Activated naive CD4-positive, alpha-beta T cell treated with anti-CD3 and anti-CD28 coated beads for 36 hours (primary cell): ENCODE measurements at regions not wholly inside any gene's neighbourhood (a gene's known extent, or its start where the extent isn't known, plus 50 kb on each side); places are given as distances from the start of the nearest gene placed in this dataset.
A peak's percentile ranks its signal among the peaks of the same experiment; 100 is the strongest.
"Not testable (repeated sequence)": the region's sequence is repeated elsewhere in the genome, so short reads cannot be mapped to it uniquely, and the experiment has no call there.

ENCODE experiments used
- CTCF ChIA-PET: fragments of 350-600 bp; sonication (Branson Sonifier 250); formaldehyde crosslinking; loops from one replicate; lab custom pipeline; 2021; ENCODE audit warnings: antibody characterized with exemption; lab: Charles Lee
- DNase-seq: peaks from one replicate; pipeline ENCODE4 v3.0.0-alpha.2; 2020
- H3K27ac Mint-ChIP-seq: one replicate; pipeline ENCODE4 v1.8.0; 2021; ENCODE audit warnings: mild to moderate bottlenecking, mixed read lengths
- H3K27me3 Mint-ChIP-seq: one replicate; pipeline ENCODE4 v1.8.0; 2021; ENCODE audit warnings: low read depth, mixed read lengths
- H3K36me3 Mint-ChIP-seq: one replicate; pipeline ENCODE4 v1.8.0; 2021; ENCODE audit warnings: low read depth, mixed read lengths
- H3K4me1 Mint-ChIP-seq: one replicate; pipeline ENCODE4 v1.8.0; 2021; ENCODE audit warnings: low read depth, mixed read lengths
- H3K4me3 Mint-ChIP-seq: one replicate; pipeline ENCODE4 v1.8.0; 2021; ENCODE audit warnings: mild to moderate bottlenecking, moderate library complexity, mixed read lengths
- H3K9me3 Mint-ChIP-seq: one replicate; pipeline ENCODE4 v1.8.0; 2021; ENCODE audit warnings: mixed read lengths
- intact Hi-C: fragments of 100-400 bp; cut with micrococcal nuclease; formaldehyde crosslinking; loops from one replicate; pipeline ENCODE4 v1.15.1; 2023

- Mint-ChIP-seq H3K27me3 (peaks cover 2% of the 10 kb centered on the region), H3K4me1 (peaks cover 1% of the 10 kb centered on the region), H3K27ac (peak overlapping the region; percentile 98), H3K36me3 (no peaks in the 10 kb centered on the region), H3K9me3 (no peaks in the 10 kb centered on the region), H3K4me3 (peak overlapping the region; percentile 90)
- no peak for DNase-seq
- intact Hi-C loops = loop anchor here (1.0 to 10.0 kb wide), 5 partner anchors 368 to 834 kb away; partner anchors contain the start of genes KANTR and MAGED1
- CTCF ChIA-PET = interaction anchor here (1.0 kb wide), 2 partner anchors 619 to 653 kb away, joined by 3 read pairs; no protein-coding TSS in a partner anchor
Measured at GRCh38 chrX:52261125-52261462, 76.4 kb downstream of the MAGED4 start.

- Mint-ChIP-seq H3K4me1 (peaks cover 1% of the 10 kb centered on the region), H3K36me3 (no peaks in the 10 kb centered on the region), H3K4me3 (peak overlapping the region; percentile 90), H3K9me3 (no peaks in the 10 kb centered on the region), H3K27me3 (peaks cover 2% of the 10 kb centered on the region), H3K27ac (peak overlapping the region; percentile 98)
- DNase-seq = peak; percentile 91
- intact Hi-C loops = loop anchor here (1.0 to 10.0 kb wide), 5 partner anchors 369 to 833 kb away; partner anchors contain the start of genes KANTR and MAGED1
- CTCF ChIA-PET = interaction anchor here (0.6 to 1.2 kb wide), 4 partner anchors 456 to 1566 kb away, joined by 3 to 4 read pairs (median 3); no protein-coding TSS in a partner anchor
Measured at GRCh38 chrX:52261463-52262194, 76.9 kb downstream of the MAGED4 start.

GRCh38 chrX:52262195-52262546 is 77.5 kb downstream of the MAGED4 start:
- Mint-ChIP-seq H3K36me3 (no peaks in the 10 kb centered on the region), H3K9me3 (no peaks in the 10 kb centered on the region), H3K27ac (peak overlapping the region; percentile 98), H3K27me3 (peaks cover 2% of the 10 kb centered on the region), H3K4me3 (peak overlapping the region; percentile 90), H3K4me1 (peaks cover 1% of the 10 kb centered on the region)
- CTCF ChIA-PET = interaction anchor here (0.6 to 1.2 kb wide), 4 partner anchors 457 to 1567 kb away, joined by 3 to 4 read pairs (median 3); no protein-coding TSS in a partner anchor
- peak; percentile 4 for DNase-seq
- intact Hi-C loops = loop anchor here (5.0 to 10.0 kb wide), 3 partner anchors 460 to 833 kb away; partner anchors contain the start of gene KANTR

GRCh38 chrX:52263417-52263816 is 78.7 kb downstream of the MAGED4 start:
- CTCF ChIA-PET = no interaction called here
- no peaks in the 10 kb centered on the region for H3K9me3 Mint-ChIP-seq
- peaks cover 1% of the 10 kb centered on the region for H3K4me1 Mint-ChIP-seq
- H3K4me3 Mint-ChIP-seq = no peak overlapping the region
- H3K36me3 Mint-ChIP-seq = no peaks in the 10 kb centered on the region
- no peaks in the 10 kb centered on the region for H3K27me3 Mint-ChIP-seq
- no peak overlapping the region for H3K27ac Mint-ChIP-seq
- intact Hi-C loops = loop anchor here (5.0 to 10.0 kb wide), 3 partner anchors 461 to 831 kb away; partner anchors contain the start of gene KANTR
- no peak for DNase-seq

GRCh38 chrX:52265713-52266112 is 81.0 kb downstream of the MAGED4 start:
- CTCF ChIA-PET = no interaction called here
- Mint-ChIP-seq H3K27ac (no peak overlapping the region), H3K4me3 (no peak overlapping the region), H3K9me3 (no peaks in the 10 kb centered on the region), H3K36me3 (no peaks in the 10 kb centered on the region), H3K27me3 (no peaks in the 10 kb centered on the region), H3K4me1 (peaks cover 1% of the 10 kb centered on the region)
- intact Hi-C loops = loop anchor here (10.0 kb wide), 1 partner anchor 829 kb away; the partner anchor contains the start of gene KANTR
- DNase-seq = no peak

- H3K4me1 Mint-ChIP-seq, H3K9me3 Mint-ChIP-seq, H3K36me3 Mint-ChIP-seq, H3K4me3 Mint-ChIP-seq, H3K27me3 Mint-ChIP-seq, H3K27ac Mint-ChIP-seq, CTCF ChIA-PET, DNase-seq: not testable (repeated sequence)
- intact Hi-C loops = loop anchor here (10.0 kb wide), 1 partner anchor 826 kb away; the partner anchor contains the start of gene KANTR
Measured at GRCh38 chrX:52268502-52268901, 83.8 kb downstream of the MAGED4 start.

GRCh38 chrX:52270453-52271116 is 85.9 kb downstream of the MAGED4 start:
- no peak overlapping the region for H3K4me3 Mint-ChIP-seq
- no peak overlapping the region for H3K27ac Mint-ChIP-seq
- no peaks in the 10 kb centered on the region for H3K36me3 Mint-ChIP-seq
- peaks cover 5% of the 10 kb centered on the region for H3K27me3 Mint-ChIP-seq
- DNase-seq = no peak
- no peaks in the 10 kb centered on the region for H3K4me1 Mint-ChIP-seq
- intact Hi-C loops = no loop called here
- no peaks in the 10 kb centered on the region for H3K9me3 Mint-ChIP-seq
- CTCF ChIA-PET = no interaction called here

- Mint-ChIP-seq H3K9me3 (no peaks in the 10 kb centered on the region), H3K36me3 (no peaks in the 10 kb centered on the region), H3K4me3 (no peak overlapping the region), H3K27me3 (peaks cover 5% of the 10 kb centered on the region), H3K27ac (no peak overlapping the region), H3K4me1 (no peaks in the 10 kb centered on the region)
- CTCF ChIA-PET = no interaction called here
- intact Hi-C loops = no loop called here
- DNase-seq = no peak
Measured at GRCh38 chrX:52271206-52271605, 86.5 kb downstream of the MAGED4 start.

GRCh38 chrX:52277666-52278065 is 91.2 kb upstream of the XAGE2 start:
- Mint-ChIP-seq H3K27me3 (peaks cover 3% of the 10 kb centered on the region), H3K36me3 (no peaks in the 10 kb centered on the region), H3K27ac (no peak overlapping the region), H3K4me1 (no peaks in the 10 kb centered on the region), H3K4me3 (no peak overlapping the region), H3K9me3 (peaks cover 2% of the 10 kb centered on the region)
- CTCF ChIA-PET = no interaction called here
- no peak for DNase-seq
- intact Hi-C loops = no loop called here

GRCh38 chrX:52280812-52281211 is 88.0 kb upstream of the XAGE2 start:
- intact Hi-C loops = no loop called here
- H3K36me3 Mint-ChIP-seq = no peaks in the 10 kb centered on the region
- CTCF ChIA-PET = no interaction called here
- no peak overlapping the region for H3K4me3 Mint-ChIP-seq
- peaks cover 2% of the 10 kb centered on the region for H3K9me3 Mint-ChIP-seq
- no peak for DNase-seq
- no peaks in the 10 kb centered on the region for H3K4me1 Mint-ChIP-seq
- H3K27me3 Mint-ChIP-seq = no peaks in the 10 kb centered on the region
- no peak overlapping the region for H3K27ac Mint-ChIP-seq

- Mint-ChIP-seq H3K4me3 (no peak overlapping the region), H3K27me3 (no peaks in the 10 kb centered on the region), H3K27ac (no peak overlapping the region), H3K4me1 (no peaks in the 10 kb centered on the region), H3K36me3 (no peaks in the 10 kb centered on the region), H3K9me3 (peaks cover 5% of the 10 kb centered on the region)
- CTCF ChIA-PET = no interaction called here
- no peak for DNase-seq
- intact Hi-C loops = no loop called here
Measured at GRCh38 chrX:52284865-52285264, 84.0 kb upstream of the XAGE2 start.

GRCh38 chrX:52298968-52299367 is 69.9 kb upstream of the XAGE2 start:
- H3K9me3 Mint-ChIP-seq, intact Hi-C loops, H3K36me3 Mint-ChIP-seq, H3K4me3 Mint-ChIP-seq, DNase-seq, H3K27ac Mint-ChIP-seq, H3K4me1 Mint-ChIP-seq, H3K27me3 Mint-ChIP-seq, CTCF ChIA-PET: not testable (repeated sequence)
